NB4 (cell line): ENCODE measurements at regions not wholly inside any gene's neighbourhood (a gene's known extent, or its start where the extent isn't known, plus 50 kb on each side); places are given as distances from the start of the nearest gene placed in this dataset.

ENCODE experiments used
- MAX ChIP-seq: IDR thresholded peaks from 2 replicates; pipeline ENCODE4 v1.6.1; 2011; ENCODE audit warnings: low read depth, low read length
- MYC ChIP-seq: IDR thresholded peaks from 2 replicates; pipeline ENCODE4 v1.6.1; 2011; ENCODE audit warnings: low read depth, low read length
- POLR2A ChIP-seq: IDR thresholded peaks from 2 replicates; pipeline ENCODE4 v1.6.1; 2011; ENCODE audit warnings: mild to moderate bottlenecking; ENCODE audit not compliant: insufficient read length; ENCODE audit errors: extremely low read depth
- TF ChIP-seq, protein P1 (sequence below): IDR thresholded peaks from one replicate; pipeline ENCODE4 v1.5.1; 2012; ENCODE audit warnings: low read depth, low read length

- no peak for TF ChIP-seq MAX
- TF ChIP-seq, protein P1, sequence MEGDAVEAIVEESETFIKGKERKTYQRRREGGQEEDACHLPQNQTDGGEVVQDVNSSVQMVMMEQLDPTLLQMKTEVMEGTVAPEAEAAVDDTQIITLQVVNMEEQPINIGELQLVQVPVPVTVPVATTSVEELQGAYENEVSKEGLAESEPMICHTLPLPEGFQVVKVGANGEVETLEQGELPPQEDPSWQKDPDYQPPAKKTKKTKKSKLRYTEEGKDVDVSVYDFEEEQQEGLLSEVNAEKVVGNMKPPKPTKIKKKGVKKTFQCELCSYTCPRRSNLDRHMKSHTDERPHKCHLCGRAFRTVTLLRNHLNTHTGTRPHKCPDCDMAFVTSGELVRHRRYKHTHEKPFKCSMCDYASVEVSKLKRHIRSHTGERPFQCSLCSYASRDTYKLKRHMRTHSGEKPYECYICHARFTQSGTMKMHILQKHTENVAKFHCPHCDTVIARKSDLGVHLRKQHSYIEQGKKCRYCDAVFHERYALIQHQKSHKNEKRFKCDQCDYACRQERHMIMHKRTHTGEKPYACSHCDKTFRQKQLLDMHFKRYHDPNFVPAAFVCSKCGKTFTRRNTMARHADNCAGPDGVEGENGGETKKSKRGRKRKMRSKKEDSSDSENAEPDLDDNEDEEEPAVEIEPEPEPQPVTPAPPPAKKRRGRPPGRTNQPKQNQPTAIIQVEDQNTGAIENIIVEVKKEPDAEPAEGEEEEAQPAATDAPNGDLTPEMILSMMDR, result no peak
- no peak for TF ChIP-seq POLR2A
- TF ChIP-seq MYC, result no peak
Measured at GRCh38 chr6:149212892-149213801, 104.4 kb upstream of the TAB2 start.
